ENCODE measurements at regions not wholly inside any gene's neighbourhood (a gene's known extent, or its start where the extent isn't known, plus 50 kb on each side); places are given as distances from the start of the nearest gene placed in this dataset.

GRCh38 chr5:174479325-174479724 lies 245.1 kb upstream of the MSX2 start:
- Histone ChIP-seq H3K4me3 (no peak overlapping the region), H3K9me3 (no peaks in the 10 kb centered on the region), H3K36me3 (replicated peaks in 1 of 2; ENCODE audit: insufficient read depth in 1 of 2, low read depth in 2 of 2) (no peaks in the 10 kb centered on the region), H3K27me3 (no peaks in the 10 kb centered on the region), H3K4me1 (no peaks in the 10 kb centered on the region), H3K27ac (no peak overlapping the region)
- no peak for DNase-seq
- TF ChIP-seq POLR2A (IDR thresholded peaks at IDR 0.05) (no peak), CTCF (IDR thresholded peaks at IDR 0.05) (no peak)
- no peak for ATAC-seq
- intact Hi-C loops (cut with DNase I) = no loop called here

- intact Hi-C loops (cut with DNase I) = no loop called here
- no peaks in the 10 kb centered on the region for H3K36me3 ChIP-seq (replicated peaks in 1 of 2; ENCODE audit: insufficient read depth in 1 of 2, low read depth in 2 of 2)
- H3K27ac ChIP-seq = no peak overlapping the region
- WGBS, 2 donors = 80 to 88% methylated on average over 1 of the region's 1 CpG
- TF ChIP-seq POLR2A (IDR thresholded peaks at IDR 0.05) = no peak
- no peak for TF ChIP-seq CTCF (IDR thresholded peaks at IDR 0.05)
- no peaks in the 10 kb centered on the region for H3K27me3 ChIP-seq
- no peak overlapping the region for H3K4me3 ChIP-seq
- DNase-seq (no peak), ATAC-seq (no peak)
- H3K9me3 ChIP-seq = no peaks in the 10 kb centered on the region
- no peaks in the 10 kb centered on the region for H3K4me1 ChIP-seq
Observed at GRCh38 chr5:174481737-174482136, 242.6 kb upstream of the MSX2 start.

- no peak overlapping the region for H3K4me3 ChIP-seq
- no peaks in the 10 kb centered on the region for H3K4me1 ChIP-seq
- no peak for TF ChIP-seq POLR2A (IDR thresholded peaks at IDR 0.05)
- no peak for DNase-seq
- ATAC-seq = no peak
- intact Hi-C loops (cut with DNase I) = no loop called here
- 9 to 12% methylated on average over 8 of the region's 8 CpGs for WGBS, 2 donors
- H3K27ac ChIP-seq = no peak overlapping the region
- H3K36me3 ChIP-seq (replicated peaks in 1 of 2; ENCODE audit: insufficient read depth in 1 of 2, low read depth in 2 of 2) = no peaks in the 10 kb centered on the region
- H3K27me3 ChIP-seq = no peaks in the 10 kb centered on the region
- no peaks in the 10 kb centered on the region for H3K9me3 ChIP-seq
Observed at GRCh38 chr5:174482607-174483024, 241.8 kb upstream of the MSX2 start.

- Histone ChIP-seq H3K4me1 (no peaks in the 10 kb centered on the region), H3K4me3 (no peak overlapping the region), H3K36me3 (replicated peaks in 1 of 2; ENCODE audit: insufficient read depth in 1 of 2, low read depth in 2 of 2) (no peaks in the 10 kb centered on the region), H3K27me3 (no peaks in the 10 kb centered on the region), H3K9me3 (no peaks in the 10 kb centered on the region), H3K27ac (no peak overlapping the region)
- no peak for TF ChIP-seq CTCF (IDR thresholded peaks at IDR 0.05)
- no peak for TF ChIP-seq POLR2A (IDR thresholded peaks at IDR 0.05)
- ATAC-seq = no peak
- intact Hi-C loops (cut with DNase I) = no loop called here
- DNase-seq = no peak
- 65% methylated on average over 4 of the region's 4 CpGs for WGBS, 2 donors
Observed at GRCh38 chr5:174483411-174483810, 241.0 kb upstream of the MSX2 start.

- DNase-seq (no peak), ATAC-seq (no peak)
- no peaks in the 10 kb centered on the region for H3K36me3 ChIP-seq (replicated peaks in 1 of 2; ENCODE audit: insufficient read depth in 1 of 2, low read depth in 2 of 2)
- WGBS, 2 donors = 72 to 75% methylated on average over 3 of the region's 3 CpGs
- H3K27me3 ChIP-seq = no peaks in the 10 kb centered on the region
- no peaks in the 10 kb centered on the region for H3K9me3 ChIP-seq
- intact Hi-C loops (cut with DNase I) = no loop called here
- H3K27ac ChIP-seq = no peak overlapping the region
- H3K4me1 ChIP-seq = no peaks in the 10 kb centered on the region
- no peak for TF ChIP-seq CTCF (IDR thresholded peaks at IDR 0.05)
- TF ChIP-seq POLR2A (IDR thresholded peaks at IDR 0.05) = no peak
- no peak overlapping the region for H3K4me3 ChIP-seq
Observed at GRCh38 chr5:174489215-174489614, 235.2 kb upstream of the MSX2 start.

Measured in body of pancreas (tissue), 4 donors.